ENCODE measurements at regions not wholly inside any gene's neighbourhood (a gene's known extent, or its start where the extent isn't known, plus 50 kb on each side); places are given as distances from the start of the nearest gene placed in this dataset.

DNA sequence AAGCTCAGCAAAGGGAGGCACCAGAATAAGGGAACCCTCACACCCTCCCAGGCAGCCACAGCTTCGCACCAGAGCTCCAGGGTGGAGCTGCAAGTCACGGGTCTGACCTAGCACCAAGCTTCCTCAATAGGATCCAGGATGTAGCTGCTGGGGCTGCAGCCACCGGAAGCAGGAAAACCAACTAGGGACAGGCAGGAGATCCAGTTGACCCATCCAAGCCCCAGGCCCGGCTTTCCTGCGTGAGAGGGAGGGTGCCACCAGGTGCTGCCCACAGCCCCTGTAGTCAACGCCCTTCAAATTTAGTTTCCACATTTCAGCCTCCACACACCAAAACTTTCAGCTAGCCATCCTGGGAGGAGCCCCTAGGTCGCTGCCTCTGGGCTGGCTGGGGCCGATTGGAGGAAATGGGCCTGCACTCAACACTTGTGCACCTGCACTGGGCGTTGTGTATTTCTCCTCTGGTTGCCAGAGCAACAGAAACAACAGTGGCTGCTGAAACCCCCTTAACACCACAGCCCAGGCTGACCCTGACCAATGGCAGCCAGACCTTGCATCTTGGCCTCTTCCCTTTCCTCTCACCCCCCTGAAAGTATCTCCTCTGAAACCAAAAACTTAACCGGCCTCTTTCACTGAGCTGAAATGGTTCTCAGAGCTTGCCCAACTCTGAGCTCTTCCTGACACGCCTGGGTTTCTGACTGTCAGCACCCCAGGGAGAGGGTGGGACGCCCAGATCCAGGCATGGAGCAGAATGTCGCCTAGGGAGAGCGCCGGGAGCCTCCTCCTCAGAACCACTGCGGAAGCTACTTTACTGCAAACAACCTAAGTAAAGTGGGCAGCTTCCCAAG, 226.5 kb upstream of the MAP3K1 start:
- Histone ChIP-seq H3K4me2 (ENCODE audit: low read length) (no peak overlapping the region), H3K27ac (ENCODE audit: low read length) (no peak overlapping the region), H3K79me2 (replicated peaks; ENCODE audit: insufficient read depth, low read length) (no peaks in the 10 kb centered on the region), H3F3A (ENCODE audit: insufficient read depth, low read length, poor library complexity, severe bottlenecking) (no peaks in the 10 kb centered on the region), H3K9me3 (ENCODE audit: low read length) (no peaks in the 10 kb centered on the region), H2AFZ (ENCODE audit: low read depth, low read length) (no peak overlapping the region), H3K27me3 (ENCODE audit: insufficient read depth, low read depth, low read length) (no peaks in the 10 kb centered on the region), H3K9me2 (ENCODE audit: insufficient read depth, low read length) (no peaks in the 10 kb centered on the region), H4K20me1 (ENCODE audit: insufficient read depth) (no peaks in the 10 kb centered on the region), H3K9ac (ENCODE audit: low read length) (no peak overlapping the region), H3K36me3 (ENCODE audit: insufficient read depth, low read length) (no peaks in the 10 kb centered on the region), H3K4me3 (ENCODE audit: low read length) (no peak overlapping the region)
- TF ChIP-seq, protein P1, sequence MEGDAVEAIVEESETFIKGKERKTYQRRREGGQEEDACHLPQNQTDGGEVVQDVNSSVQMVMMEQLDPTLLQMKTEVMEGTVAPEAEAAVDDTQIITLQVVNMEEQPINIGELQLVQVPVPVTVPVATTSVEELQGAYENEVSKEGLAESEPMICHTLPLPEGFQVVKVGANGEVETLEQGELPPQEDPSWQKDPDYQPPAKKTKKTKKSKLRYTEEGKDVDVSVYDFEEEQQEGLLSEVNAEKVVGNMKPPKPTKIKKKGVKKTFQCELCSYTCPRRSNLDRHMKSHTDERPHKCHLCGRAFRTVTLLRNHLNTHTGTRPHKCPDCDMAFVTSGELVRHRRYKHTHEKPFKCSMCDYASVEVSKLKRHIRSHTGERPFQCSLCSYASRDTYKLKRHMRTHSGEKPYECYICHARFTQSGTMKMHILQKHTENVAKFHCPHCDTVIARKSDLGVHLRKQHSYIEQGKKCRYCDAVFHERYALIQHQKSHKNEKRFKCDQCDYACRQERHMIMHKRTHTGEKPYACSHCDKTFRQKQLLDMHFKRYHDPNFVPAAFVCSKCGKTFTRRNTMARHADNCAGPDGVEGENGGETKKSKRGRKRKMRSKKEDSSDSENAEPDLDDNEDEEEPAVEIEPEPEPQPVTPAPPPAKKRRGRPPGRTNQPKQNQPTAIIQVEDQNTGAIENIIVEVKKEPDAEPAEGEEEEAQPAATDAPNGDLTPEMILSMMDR (IDR thresholded peaks at IDR 0.05; ENCODE audit: poor library complexity, severe bottlenecking) = no peak
- TF ChIP-seq TAF1 (IDR thresholded peaks at IDR 0.05; ENCODE audit: low read depth) (no peak), SMC3 (conservative IDR thresholded peaks at IDR 0.05; ENCODE audit: poor library complexity) (no peak), MXI1 (conservative IDR thresholded peaks at IDR 0.05; ENCODE audit: poor library complexity, severe bottlenecking) (no peak), RAD21 (conservative IDR thresholded peaks at IDR 0.05) (no peak), POLR2AphosphoS5 (IDR thresholded peaks at IDR 0.05) (no peak), EP300 (conservative IDR thresholded peaks at IDR 0.05; ENCODE audit: poor library complexity, severe bottlenecking) (no peak), EZH2 (IDR thresholded peaks at IDR 0.05; ENCODE audit: borderline replicate concordance, insufficient read depth, low read length, poor library complexity, severe bottlenecking) (no peak)
- TF ChIP-seq, protein P2, sequence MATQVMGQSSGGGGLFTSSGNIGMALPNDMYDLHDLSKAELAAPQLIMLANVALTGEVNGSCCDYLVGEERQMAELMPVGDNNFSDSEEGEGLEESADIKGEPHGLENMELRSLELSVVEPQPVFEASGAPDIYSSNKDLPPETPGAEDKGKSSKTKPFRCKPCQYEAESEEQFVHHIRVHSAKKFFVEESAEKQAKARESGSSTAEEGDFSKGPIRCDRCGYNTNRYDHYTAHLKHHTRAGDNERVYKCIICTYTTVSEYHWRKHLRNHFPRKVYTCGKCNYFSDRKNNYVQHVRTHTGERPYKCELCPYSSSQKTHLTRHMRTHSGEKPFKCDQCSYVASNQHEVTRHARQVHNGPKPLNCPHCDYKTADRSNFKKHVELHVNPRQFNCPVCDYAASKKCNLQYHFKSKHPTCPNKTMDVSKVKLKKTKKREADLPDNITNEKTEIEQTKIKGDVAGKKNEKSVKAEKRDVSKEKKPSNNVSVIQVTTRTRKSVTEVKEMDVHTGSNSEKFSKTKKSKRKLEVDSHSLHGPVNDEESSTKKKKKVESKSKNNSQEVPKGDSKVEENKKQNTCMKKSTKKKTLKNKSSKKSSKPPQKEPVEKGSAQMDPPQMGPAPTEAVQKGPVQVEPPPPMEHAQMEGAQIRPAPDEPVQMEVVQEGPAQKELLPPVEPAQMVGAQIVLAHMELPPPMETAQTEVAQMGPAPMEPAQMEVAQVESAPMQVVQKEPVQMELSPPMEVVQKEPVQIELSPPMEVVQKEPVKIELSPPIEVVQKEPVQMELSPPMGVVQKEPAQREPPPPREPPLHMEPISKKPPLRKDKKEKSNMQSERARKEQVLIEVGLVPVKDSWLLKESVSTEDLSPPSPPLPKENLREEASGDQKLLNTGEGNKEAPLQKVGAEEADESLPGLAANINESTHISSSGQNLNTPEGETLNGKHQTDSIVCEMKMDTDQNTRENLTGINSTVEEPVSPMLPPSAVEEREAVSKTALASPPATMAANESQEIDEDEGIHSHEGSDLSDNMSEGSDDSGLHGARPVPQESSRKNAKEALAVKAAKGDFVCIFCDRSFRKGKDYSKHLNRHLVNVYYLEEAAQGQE (IDR thresholded peaks at IDR 0.05; ENCODE audit: borderline replicate concordance) = no peak

- no peak overlapping the region for H3K9ac ChIP-seq (ENCODE audit: low read length)
- no peaks in the 10 kb centered on the region for H3K9me3 ChIP-seq (ENCODE audit: low read length)
Measured at GRCh38 chr5:56588131-56588487, 227.2 kb upstream of the MAP3K1 start.

More at GRCh38 chr5:56588131-56588487, 227.2 kb upstream of the MAP3K1 start:
- Histone ChIP-seq H3K27ac (ENCODE audit: low read length) (no peak overlapping the region), H3K27me3 (ENCODE audit: insufficient read depth, low read depth, low read length) (no peaks in the 10 kb centered on the region), H3K79me2 (replicated peaks; ENCODE audit: insufficient read depth, low read length) (no peaks in the 10 kb centered on the region), H3F3A (ENCODE audit: insufficient read depth, low read length, poor library complexity, severe bottlenecking) (no peaks in the 10 kb centered on the region), H4K20me1 (ENCODE audit: insufficient read depth) (no peaks in the 10 kb centered on the region), H3K9me2 (ENCODE audit: insufficient read depth, low read length) (no peaks in the 10 kb centered on the region), H3K4me3 (ENCODE audit: low read length) (no peak overlapping the region), H3K4me2 (ENCODE audit: low read length) (no peak overlapping the region), H2AFZ (ENCODE audit: low read depth, low read length) (no peak overlapping the region), H3K36me3 (ENCODE audit: insufficient read depth, low read length) (no peaks in the 10 kb centered on the region)
- TF ChIP-seq, protein P2 (IDR thresholded peaks at IDR 0.05; ENCODE audit: borderline replicate concordance) = no peak
